Ammon's horn (tissue), 1 donor: ENCODE measurements at regions not wholly inside any gene's neighbourhood (a gene's known extent, or its start where the extent isn't known, plus 50 kb on each side); places are given as distances from the start of the nearest gene placed in this dataset.
"Not testable (repeated sequence)": the region's sequence is repeated elsewhere in the genome, so short reads cannot be mapped to it uniquely, and the experiment has no call there.

Experiments
- DNase-seq: peaks from one replicate; pipeline ENCODE4 v3.0.0-alpha.2; 2016; ENCODE audit warnings: low spot score

GRCh38 chr4:66023061-66023460 lies 352.8 kb upstream of the EPHA5 start:
- DNase-seq = no peak

- DNase-seq = no peak
Measured at GRCh38 chr4:66017671-66018070, 347.4 kb upstream of the EPHA5 start.

- DNase-seq = no peak
Measured at GRCh38 chr4:66016240-66016639, 346.0 kb upstream of the EPHA5 start.

GRCh38 chr4:66014146-66014765 lies 344.0 kb upstream of the EPHA5 start:
- no peak for DNase-seq

GRCh38 chr4:66000510-66001117 lies 330.3 kb upstream of the EPHA5 start:
- no peak for DNase-seq

GRCh38 chr4:65999518-65999871 lies 329.2 kb upstream of the EPHA5 start:
- DNase-seq = no peak

- not testable (repeated sequence) for DNase-seq
Measured at GRCh38 chr4:65998807-65999517, 328.7 kb upstream of the EPHA5 start.

GRCh38 chr4:65983061-65983460 lies 312.8 kb upstream of the EPHA5 start:
- no peak for DNase-seq

- no peak for DNase-seq
Measured at GRCh38 chr4:65976287-65976686, 306.0 kb upstream of the EPHA5 start.

GRCh38 chr4:65973186-65973585 lies 302.9 kb upstream of the EPHA5 start:
- no peak for DNase-seq

GRCh38 chr4:65971686-65972085 lies 301.4 kb upstream of the EPHA5 start:
- DNase-seq = no peak

GRCh38 chr4:65968831-65969558 lies 298.7 kb upstream of the EPHA5 start:
- DNase-seq = peak; percentile 34

GRCh38 chr4:65960751-65961150 lies 290.5 kb upstream of the EPHA5 start:
- DNase-seq = no peak

GRCh38 chr4:65954416-65954815 lies 284.1 kb upstream of the EPHA5 start:
- DNase-seq = no peak

GRCh38 chr4:65951177-65951576 lies 280.9 kb upstream of the EPHA5 start:
- no peak for DNase-seq

- DNase-seq = no peak
Measured at GRCh38 chr4:65943076-65943475, 272.8 kb upstream of the EPHA5 start.

GRCh38 chr4:65924843-65925242 lies 254.6 kb upstream of the EPHA5 start:
- DNase-seq = no peak

- no peak for DNase-seq
Measured at GRCh38 chr4:65923616-65924015, 253.3 kb upstream of the EPHA5 start.

GRCh38 chr4:65921180-65921579 lies 250.9 kb upstream of the EPHA5 start:
- DNase-seq = no peak

- no peak for DNase-seq
Measured at GRCh38 chr4:65918872-65919271, 248.6 kb upstream of the EPHA5 start.

GRCh38 chr4:65918212-65918611 lies 247.9 kb upstream of the EPHA5 start:
- no peak for DNase-seq

- DNase-seq = peak; percentile 7
Measured at GRCh38 chr4:65917486-65917885, 247.2 kb upstream of the EPHA5 start.

- DNase-seq = no peak
Measured at GRCh38 chr4:65911720-65912119, 241.4 kb upstream of the EPHA5 start.
